Stomach (tissue), 4 donors: ENCODE measurements at regions not wholly inside any gene's neighbourhood (a gene's known extent, or its start where the extent isn't known, plus 50 kb on each side); places are given as distances from the start of the nearest gene placed in this dataset.
"Not testable (repeated sequence)": the region's sequence is repeated elsewhere in the genome, so short reads cannot be mapped to it uniquely, and the experiment has no call there.

Experiments used
- CTCF ChIP-seq, 7 experiments: fragments of 450-650 bp in 4 of 7; fragments of 200-600 bp in 3 of 7; sonication (generic) in 3 of 7; IDR thresholded peaks; one replicate each; pipeline ENCODE4 v1.5.1; 2016 to 2019; ENCODE audit warnings: antibody characterized with exemption in 7 of 7, control low read depth in 2 of 7, mild to moderate bottlenecking in 1 of 7
- POLR2A ChIP-seq, 4 donors: fragments of 450-650 bp; IDR thresholded peaks; one replicate each; pipeline ENCODE4 v1.6.1; 2016; ENCODE audit warnings: antibody characterized with exemption in 4 of 4, control low read depth in 2 of 4, mild to moderate bottlenecking in 1 of 4, moderate library complexity in 1 of 4

GRCh38 chr11:69916251-69916649 is 97.0 kb upstream of the FGF3 start:
- not testable (repeated sequence) for TF ChIP-seq CTCF, POLR2A (IDR thresholded peaks at IDR 0.05)
